Activated naive CD8-positive, alpha-beta T cell treated with anti-CD3 and anti-CD28 coated beads, Interleukin-2, amount 50 U/mL, for 24 hours (primary cell): ENCODE measurements at regions not wholly inside any gene's neighbourhood (a gene's known extent, or its start where the extent isn't known, plus 50 kb on each side); places are given as distances from the start of the nearest gene placed in this dataset.

Source experiments
- ATAC-seq: fragments of 150-1000 bp; cut with Tn5 transposase; one replicate; pipeline ENCODE4 v1.10.0; 2021
- DNase-seq: peaks from one replicate; pipeline ENCODE4 v3.0.0; 2021
- H3K27ac Mint-ChIP-seq: one replicate; pipeline ENCODE4 v1.8.0; 2021; ENCODE audit warnings: mild to moderate bottlenecking, mixed read lengths
- H3K27me3 Mint-ChIP-seq: one replicate; pipeline ENCODE4 v1.8.0; 2021; ENCODE audit warnings: mixed read lengths
- H3K36me3 Mint-ChIP-seq: one replicate; pipeline ENCODE4 v1.8.0; 2021; ENCODE audit warnings: low read depth, mixed read lengths
- H3K4me1 Mint-ChIP-seq: one replicate; pipeline ENCODE4 v1.8.0; 2021; ENCODE audit warnings: mixed read lengths
- H3K4me3 Mint-ChIP-seq: one replicate; pipeline ENCODE4 v1.8.0; 2021; ENCODE audit warnings: mild to moderate bottlenecking, moderate library complexity, mixed read lengths
- H3K9me3 Mint-ChIP-seq: one replicate; pipeline ENCODE4 v1.8.0; 2021; ENCODE audit warnings: mixed read lengths

DNA sequence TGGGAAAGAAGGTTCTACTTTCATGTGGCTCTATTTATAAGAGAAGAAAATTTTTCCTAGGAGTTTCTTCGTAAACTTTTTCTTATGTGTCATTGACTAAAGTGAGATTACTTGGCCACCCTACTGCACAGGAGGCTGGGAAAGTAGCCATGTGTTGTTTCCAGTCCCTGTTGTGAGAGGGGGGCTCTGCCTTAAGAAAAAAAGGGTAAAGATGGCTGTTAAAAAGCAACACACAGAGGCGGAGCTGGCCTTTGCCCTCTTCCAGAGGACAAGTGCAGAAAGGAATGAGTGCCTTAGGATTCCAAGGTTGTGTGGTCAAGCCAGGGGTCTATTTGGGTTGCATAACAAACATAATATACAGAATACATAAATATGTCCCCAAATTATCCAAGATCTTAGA, 230.0 kb upstream of the CXCR4 start:
- Mint-ChIP-seq H3K27me3 (no peaks in the 10 kb centered on the region), H3K9me3 (peaks cover 15% of the 10 kb centered on the region), H3K4me1 (peaks cover 9% of the 10 kb centered on the region), H3K27ac (no peak overlapping the region), H3K4me3 (no peak overlapping the region), H3K36me3 (no peaks in the 10 kb centered on the region)
- DNase-seq (no peak), ATAC-seq (no peak)

DNA sequence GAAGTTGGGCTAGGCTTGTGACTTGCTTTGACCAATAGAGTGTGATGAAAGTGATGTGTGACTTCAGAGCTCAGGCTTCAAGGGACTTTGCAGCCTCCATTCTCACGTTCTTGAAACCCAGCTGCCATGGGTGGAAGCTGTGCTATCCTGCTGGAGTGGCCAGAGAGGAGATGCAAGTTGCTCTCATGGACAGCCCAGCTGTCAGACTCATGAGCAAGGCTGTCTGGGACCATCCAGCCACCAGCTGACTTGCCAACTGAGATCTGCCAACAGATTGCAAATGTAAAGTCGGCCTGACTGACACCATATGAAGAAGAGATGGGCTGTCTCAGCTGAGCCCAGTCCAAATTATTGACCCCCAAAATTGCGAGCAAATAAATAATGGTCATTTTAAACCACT, 226.4 kb upstream of the CXCR4 start:
- no peak for ATAC-seq
- no peak overlapping the region for H3K4me3 Mint-ChIP-seq
- no peaks in the 10 kb centered on the region for H3K36me3 Mint-ChIP-seq
- no peaks in the 10 kb centered on the region for H3K4me1 Mint-ChIP-seq
- no peak for DNase-seq
- H3K27ac Mint-ChIP-seq, result no peak overlapping the region
- H3K9me3 Mint-ChIP-seq, result peaks cover 8% of the 10 kb centered on the region
- no peaks in the 10 kb centered on the region for H3K27me3 Mint-ChIP-seq

DNA sequence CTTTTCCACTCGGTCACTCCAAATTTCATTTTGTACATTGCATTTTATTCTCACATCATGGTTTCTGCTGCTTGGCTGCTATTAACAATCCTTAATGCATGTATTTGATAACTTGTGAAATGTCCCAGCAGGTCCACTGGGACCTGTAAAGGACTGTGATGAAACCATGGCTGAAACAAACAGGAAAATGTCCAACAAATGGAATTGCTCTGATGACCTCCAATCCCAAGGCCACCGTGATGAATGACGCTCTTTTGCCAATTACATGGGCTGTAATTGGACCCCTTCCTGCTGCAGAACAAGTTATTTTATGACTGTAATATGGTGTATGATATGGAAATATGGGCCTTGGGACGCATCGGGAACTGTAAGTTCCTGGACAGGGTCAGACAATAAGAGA, 224.2 kb upstream of the CXCR4 start:
- ATAC-seq (no peak), DNase-seq (no peak)
- Mint-ChIP-seq H3K36me3 (no peaks in the 10 kb centered on the region), H3K27ac (no peak overlapping the region), H3K4me3 (no peak overlapping the region), H3K9me3 (peaks cover 11% of the 10 kb centered on the region), H3K27me3 (no peaks in the 10 kb centered on the region), H3K4me1 (no peaks in the 10 kb centered on the region)

DNA sequence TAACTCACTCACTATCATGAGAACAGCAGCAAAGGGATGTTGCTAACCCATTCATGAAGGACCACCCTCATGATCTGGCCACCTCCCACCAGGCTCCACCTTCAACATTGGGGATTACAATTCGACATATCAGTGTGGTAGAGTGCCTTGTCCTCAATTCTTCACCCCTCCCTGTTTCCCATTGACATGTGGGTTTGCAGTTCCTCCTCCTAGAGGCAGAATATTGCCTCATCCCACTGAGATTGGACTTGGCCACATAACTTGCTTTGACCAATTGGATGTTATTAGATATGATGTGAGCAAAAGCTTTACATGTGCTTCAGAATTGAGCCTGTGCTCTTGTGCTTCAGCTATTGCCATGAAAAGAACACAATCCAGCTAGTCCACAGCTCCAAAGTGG, 217.0 kb upstream of the CXCR4 start:
- H3K27me3 Mint-ChIP-seq, result no peaks in the 10 kb centered on the region
- no peak overlapping the region for H3K4me3 Mint-ChIP-seq
- peaks cover 11% of the 10 kb centered on the region for H3K9me3 Mint-ChIP-seq
- DNase-seq (no peak), ATAC-seq (no peak)
- H3K4me1 Mint-ChIP-seq, result no peaks in the 10 kb centered on the region
- H3K36me3 Mint-ChIP-seq, result no peaks in the 10 kb centered on the region
- no peak overlapping the region for H3K27ac Mint-ChIP-seq

DNA sequence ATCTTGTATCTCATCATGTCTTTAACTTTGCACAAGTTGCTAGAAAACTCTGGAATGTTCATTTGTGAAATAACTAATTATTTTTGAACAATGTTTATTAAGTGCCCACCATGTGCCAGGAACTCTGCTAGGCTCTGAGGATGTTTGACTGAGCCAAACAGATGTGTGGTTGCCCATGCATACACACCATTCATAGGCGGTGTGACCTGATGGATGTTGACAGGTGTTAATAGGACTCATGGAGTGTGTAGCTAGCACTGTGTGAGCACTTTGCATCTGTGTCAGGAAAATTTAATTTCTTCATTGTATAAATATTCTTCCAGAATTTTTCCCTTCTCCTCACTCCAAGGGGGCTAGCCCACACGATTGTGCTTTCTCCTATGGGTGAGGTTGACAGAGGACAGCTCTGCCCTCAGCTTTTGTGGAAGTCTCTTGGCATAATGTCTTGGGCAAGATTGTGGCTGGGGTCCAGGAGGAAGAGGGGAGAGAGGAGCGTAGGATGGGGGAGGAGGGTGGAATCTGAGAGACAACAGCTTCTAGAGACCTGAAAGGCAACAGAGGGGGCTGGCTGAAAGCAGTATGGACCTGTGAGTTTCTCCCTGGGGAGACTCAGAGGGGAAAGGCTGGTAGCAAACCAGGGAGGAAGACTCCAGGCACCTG, 214.6 kb upstream of the CXCR4 start:
- no peaks in the 10 kb centered on the region for H3K9me3 Mint-ChIP-seq
- DNase-seq (no peak), ATAC-seq (no peak)
- no peak overlapping the region for H3K27ac Mint-ChIP-seq
- H3K4me1 Mint-ChIP-seq, result peaks cover 13% of the 10 kb centered on the region
- no peaks in the 10 kb centered on the region for H3K36me3 Mint-ChIP-seq
- H3K27me3 Mint-ChIP-seq, result no peaks in the 10 kb centered on the region
- H3K4me3 Mint-ChIP-seq, result no peak overlapping the region

GRCh38 chr2:136331226-136331625, 213.3 kb upstream of the CXCR4 start:
- no peaks in the 10 kb centered on the region for H3K27me3 Mint-ChIP-seq
- ATAC-seq (no peak), DNase-seq (no peak)
- no peaks in the 10 kb centered on the region for H3K36me3 Mint-ChIP-seq
- no peak overlapping the region for H3K27ac Mint-ChIP-seq
- H3K4me3 Mint-ChIP-seq, result no peak overlapping the region
- H3K9me3 Mint-ChIP-seq, result no peaks in the 10 kb centered on the region
- peaks cover 27% of the 10 kb centered on the region for H3K4me1 Mint-ChIP-seq

DNA sequence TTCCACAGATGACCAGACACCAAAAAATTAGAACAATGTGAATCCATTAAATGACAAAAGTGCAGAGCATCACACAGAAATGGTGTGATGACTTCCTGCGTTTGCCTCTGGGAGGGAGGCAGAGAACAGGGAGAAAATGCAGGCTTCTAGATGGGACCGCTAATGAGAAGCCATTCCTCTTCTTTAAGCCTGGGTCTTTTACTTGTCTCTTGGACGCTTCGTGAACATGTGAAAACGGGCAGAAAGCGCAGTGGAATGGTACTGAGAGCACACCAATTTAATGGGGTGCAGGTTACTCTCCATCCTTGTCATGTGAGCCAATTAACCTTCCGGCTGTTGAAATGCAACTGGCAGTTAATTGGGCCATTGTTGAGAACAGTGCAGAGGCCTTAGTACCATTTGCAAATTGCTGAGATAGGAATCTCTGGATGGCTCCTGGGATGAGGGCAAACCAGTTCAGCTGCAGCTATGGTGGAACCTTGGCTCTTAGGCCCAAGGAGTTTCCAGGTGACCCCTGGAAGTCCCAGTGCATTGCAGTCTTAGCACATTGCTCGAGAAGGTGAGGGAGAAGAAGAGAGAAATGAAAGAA, 210.4 kb upstream of the CXCR4 start:
- H3K9me3 Mint-ChIP-seq, result peaks cover 6% of the 10 kb centered on the region
- H3K36me3 Mint-ChIP-seq, result peaks cover 3% of the 10 kb centered on the region
- peaks cover 56% of the 10 kb centered on the region for H3K4me1 Mint-ChIP-seq
- H3K27ac Mint-ChIP-seq, result peak overlapping the region; percentile 77
- DNase-seq (no peak), ATAC-seq (no peak)
- H3K27me3 Mint-ChIP-seq, result no peaks in the 10 kb centered on the region
- H3K4me3 Mint-ChIP-seq, result peak overlapping the region; percentile 30

- ATAC-seq (peak; percentile 98), DNase-seq (peak; percentile 69)
- Mint-ChIP-seq H3K9me3 (peaks cover 6% of the 10 kb centered on the region), H3K27ac (peak overlapping the region; percentile 77), H3K4me3 (peak overlapping the region; percentile 30), H3K27me3 (no peaks in the 10 kb centered on the region), H3K4me1 (peaks cover 66% of the 10 kb centered on the region), H3K36me3 (peaks cover 3% of the 10 kb centered on the region)
Observed at GRCh38 chr2:136327162-136327852, 209.4 kb upstream of the CXCR4 start.

DNA sequence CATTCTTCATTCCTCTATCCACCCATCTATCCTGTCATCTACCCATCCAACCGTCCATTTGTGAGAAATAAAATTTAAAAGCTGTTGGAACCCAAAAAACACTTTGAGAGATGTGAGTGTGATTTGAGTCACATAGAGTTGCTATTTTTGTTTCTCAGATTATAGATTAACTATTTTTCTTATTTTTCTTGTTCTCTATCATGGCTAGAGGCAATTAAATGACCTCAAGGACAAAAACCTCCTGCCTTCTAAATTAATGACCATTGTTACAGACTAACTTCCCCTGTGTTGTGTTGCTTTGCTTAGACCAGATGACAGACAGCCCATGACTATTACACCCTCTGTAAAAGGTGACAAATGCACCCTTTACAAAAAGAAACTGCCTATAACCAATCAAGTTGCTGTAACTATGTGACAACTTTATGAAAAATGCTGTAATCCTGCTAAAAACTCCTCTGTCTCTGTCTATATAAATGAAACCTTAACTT, 207.9 kb upstream of the CXCR4 start:
- H3K4me3 Mint-ChIP-seq, result no peak overlapping the region
- peaks cover 6% of the 10 kb centered on the region for H3K9me3 Mint-ChIP-seq
- H3K27ac Mint-ChIP-seq, result peak overlapping the region; percentile 0
- peaks cover 6% of the 10 kb centered on the region for H3K36me3 Mint-ChIP-seq
- ATAC-seq, result no peak
- peaks cover 79% of the 10 kb centered on the region for H3K4me1 Mint-ChIP-seq
- no peak for DNase-seq
- no peaks in the 10 kb centered on the region for H3K27me3 Mint-ChIP-seq

DNA sequence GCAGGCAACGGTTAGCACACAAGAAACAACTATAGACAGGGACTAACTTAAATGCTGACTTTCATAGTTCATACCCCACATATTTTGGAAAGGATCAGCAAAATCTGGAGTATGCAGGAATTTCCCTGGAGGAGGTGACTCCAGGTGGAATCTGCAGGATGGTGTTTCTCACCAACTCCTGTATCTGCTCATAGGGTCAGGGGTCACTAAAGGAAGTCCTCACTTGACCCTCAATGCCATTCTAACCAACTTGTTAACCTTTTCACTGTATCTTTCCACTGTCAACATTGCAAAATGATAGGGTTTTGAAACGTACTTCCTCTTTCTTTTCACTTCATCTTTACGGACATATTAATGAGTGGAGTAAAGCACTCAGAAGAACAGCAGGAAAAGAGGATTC, 207.0 kb upstream of the CXCR4 start:
- ATAC-seq (no peak), DNase-seq (no peak)
- Mint-ChIP-seq H3K27me3 (no peaks in the 10 kb centered on the region), H3K36me3 (peaks cover 6% of the 10 kb centered on the region), H3K4me1 (peaks cover 85% of the 10 kb centered on the region), H3K4me3 (no peak overlapping the region), H3K9me3 (peaks cover 8% of the 10 kb centered on the region), H3K27ac (no peak overlapping the region)

DNA sequence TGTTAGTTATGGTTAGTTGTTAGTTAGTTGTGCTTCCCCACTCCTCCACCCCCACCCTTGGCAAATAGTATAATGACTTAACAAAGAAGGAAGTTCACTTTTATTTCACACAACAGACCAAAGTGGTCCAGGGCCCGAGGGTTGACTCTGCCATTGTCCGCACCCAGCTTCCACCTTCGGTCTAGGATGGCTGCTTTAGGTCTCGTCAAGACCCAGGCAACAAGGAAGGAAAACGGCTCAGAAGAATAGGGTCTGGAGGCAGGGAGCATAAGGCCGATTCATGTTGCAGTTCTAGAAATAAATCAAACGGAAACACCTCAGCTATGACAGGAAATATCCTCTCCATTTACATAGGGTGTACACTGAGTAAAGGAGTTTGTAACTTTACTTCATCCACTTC, 206.0 kb upstream of the CXCR4 start:
- peak overlapping the region; percentile 2 for H3K4me3 Mint-ChIP-seq
- ATAC-seq (no peak), DNase-seq (no peak)
- peaks cover 96% of the 10 kb centered on the region for H3K4me1 Mint-ChIP-seq
- no peak overlapping the region for H3K27ac Mint-ChIP-seq
- H3K9me3 Mint-ChIP-seq, result peaks cover 8% of the 10 kb centered on the region
- H3K36me3 Mint-ChIP-seq, result peaks cover 6% of the 10 kb centered on the region
- no peaks in the 10 kb centered on the region for H3K27me3 Mint-ChIP-seq

DNA sequence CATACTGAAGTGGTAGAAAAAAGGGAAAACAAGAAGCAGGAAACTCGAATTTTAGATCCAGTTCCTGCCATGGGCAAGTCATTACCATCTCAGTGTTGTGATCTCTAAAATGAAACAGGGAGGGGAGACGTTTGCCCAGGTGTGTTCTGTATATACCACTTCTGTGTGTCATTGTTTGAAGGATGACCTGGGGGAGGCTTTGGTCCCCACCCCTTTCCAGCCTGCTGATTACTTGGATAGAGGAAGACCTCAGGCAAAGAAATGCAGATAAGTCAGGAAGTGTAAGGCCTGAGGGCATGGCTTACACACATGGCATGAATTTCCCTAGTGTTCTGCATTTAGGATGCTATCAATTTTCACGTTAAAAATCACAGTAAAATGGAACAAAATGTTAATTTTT, 205.2 kb upstream of the CXCR4 start:
- Mint-ChIP-seq H3K4me1 (peaks cover 93% of the 10 kb centered on the region), H3K9me3 (peaks cover 8% of the 10 kb centered on the region), H3K36me3 (peaks cover 6% of the 10 kb centered on the region), H3K4me3 (no peak overlapping the region), H3K27ac (no peak overlapping the region), H3K27me3 (no peaks in the 10 kb centered on the region)
- DNase-seq (no peak), ATAC-seq (no peak)

- Mint-ChIP-seq H3K4me1 (peaks cover 85% of the 10 kb centered on the region), H3K9me3 (peaks cover 8% of the 10 kb centered on the region), H3K4me3 (no peak overlapping the region), H3K27me3 (no peaks in the 10 kb centered on the region), H3K36me3 (peaks cover 6% of the 10 kb centered on the region), H3K27ac (no peak overlapping the region)
- ATAC-seq (no peak), DNase-seq (no peak)
Observed at GRCh38 chr2:136322428-136322827, 204.5 kb upstream of the CXCR4 start.

DNA sequence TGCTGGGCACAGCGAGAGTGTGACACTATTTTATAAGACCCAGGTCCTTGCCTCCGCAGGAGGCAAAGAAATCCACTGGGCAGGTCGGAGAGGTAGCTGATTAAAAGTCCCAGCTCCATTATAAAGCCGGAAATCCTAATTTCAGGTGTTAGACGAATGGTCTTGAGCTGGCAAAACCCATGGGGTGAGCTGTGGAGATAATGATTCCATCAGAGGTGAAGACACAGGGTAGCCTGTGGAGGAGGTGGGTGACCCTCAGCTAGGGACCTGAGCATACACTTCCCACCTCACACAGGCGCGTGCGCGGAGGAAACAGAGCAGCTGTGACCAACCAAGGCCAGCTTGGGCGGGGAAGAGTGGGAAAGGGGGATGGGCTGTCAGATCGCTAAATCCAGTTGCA, 201.7 kb upstream of the CXCR4 start:
- peak; percentile 29 for ATAC-seq

DNA sequence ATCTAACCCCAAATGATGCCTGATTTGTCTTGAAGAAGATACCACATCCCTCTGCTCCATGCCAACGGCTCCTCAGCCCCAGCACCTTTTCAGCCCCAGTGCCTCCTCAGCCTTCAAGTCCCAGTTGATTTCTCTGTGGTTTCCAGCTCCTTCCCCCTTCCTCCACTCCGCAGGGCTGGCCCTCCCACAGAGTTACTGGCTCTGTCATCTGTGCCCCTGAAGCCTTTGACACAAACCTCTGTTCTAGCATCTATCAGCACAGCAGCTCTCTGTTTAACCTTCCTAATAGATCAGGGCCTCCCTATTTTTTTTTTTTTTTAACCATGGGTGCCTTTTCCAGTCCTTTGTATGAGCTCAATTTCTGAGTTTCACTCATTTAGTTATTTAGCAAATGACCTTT, 201.3 kb upstream of the CXCR4 start:
- ATAC-seq, result peak; percentile 76
- H3K27me3 Mint-ChIP-seq, result no peaks in the 10 kb centered on the region
- H3K36me3 Mint-ChIP-seq, result peaks cover 3% of the 10 kb centered on the region
- H3K9me3 Mint-ChIP-seq, result peaks cover 3% of the 10 kb centered on the region
- H3K27ac Mint-ChIP-seq, result peak overlapping the region; percentile 83
- DNase-seq, result peak; percentile 44
- H3K4me3 Mint-ChIP-seq, result peak overlapping the region; percentile 8
- H3K4me1 Mint-ChIP-seq, result peaks cover 53% of the 10 kb centered on the region

More for the DNA sequence above, 201.7 kb upstream of the CXCR4 start:
- Mint-ChIP-seq H3K4me3 (peak overlapping the region; percentile 8), H3K9me3 (peaks cover 7% of the 10 kb centered on the region), H3K36me3 (peaks cover 6% of the 10 kb centered on the region), H3K27ac (peak overlapping the region; percentile 83), H3K4me1 (peaks cover 57% of the 10 kb centered on the region), H3K27me3 (no peaks in the 10 kb centered on the region)
- DNase-seq, result no peak
